ENCODE measurements at regions not wholly inside any gene's neighbourhood (a gene's known extent, or its start where the extent isn't known, plus 50 kb on each side); places are given as distances from the start of the nearest gene placed in this dataset.

GRCh38 chr21:24420689-24421088 is 1186.6 kb downstream of the MRPL39 start:
- TF ChIP-seq CTCF (IDR thresholded peaks at IDR 0.05; ENCODE audit: insufficient read depth, low read depth, low read length) = no peak
- no peak for TF ChIP-seq EZH2 (IDR thresholded peaks at IDR 0.05; ENCODE audit: insufficient read depth, low read length)

Data from astrocyte (in vitro differentiated cells and primary cell).